Erythroblast (primary cell): ENCODE measurements at regions not wholly inside any gene's neighbourhood (a gene's known extent, or its start where the extent isn't known, plus 50 kb on each side); places are given as distances from the start of the nearest gene placed in this dataset.

Experiments
- GATA1 ChIP-seq: IDR thresholded peaks from 2 replicates; pipeline ENCODE4 v1.6.1; 2011; ENCODE audit warnings: low read depth, mild to moderate bottlenecking, control low read depth, low read length, moderate library complexity
- POLR2A ChIP-seq: IDR thresholded peaks from 2 replicates; pipeline ENCODE4 v1.6.1; 2011; ENCODE audit warnings: mild to moderate bottlenecking, low read length

- TF ChIP-seq POLR2A = no peak
- no peak for TF ChIP-seq GATA1
Measured at GRCh38 chr3:127487196-127487595, 103.3 kb downstream of the TPRA1 start.
